Vagina (tissue), 2 donors: ENCODE measurements at regions not wholly inside any gene's neighbourhood (a gene's known extent, or its start where the extent isn't known, plus 50 kb on each side); places are given as distances from the start of the nearest gene placed in this dataset.

ENCODE experiments used
- DNase-seq, 2 donors: peaks; one replicate each; pipeline ENCODE4 v3.0.0-alpha.2; 2017; ENCODE audit errors: extremely low spot score in 2 of 2
- H3K27ac ChIP-seq: fragments of 200-600 bp; sonication (generic); one replicate; pipeline ENCODE4 v1.5.1; 2019
- H3K27me3 ChIP-seq: fragments of 200-600 bp; sonication (generic); one replicate; pipeline ENCODE4 v1.5.1; 2019
- H3K36me3 ChIP-seq, 2 donors: fragments of 200-600 bp; sonication (generic); one replicate each; pipeline ENCODE4 v1.5.1; 2017 to 2019
- H3K4me1 ChIP-seq: fragments of 200-600 bp; sonication (generic); one replicate; pipeline ENCODE4 v1.5.1; 2019
- H3K4me3 ChIP-seq, 2 donors: fragments of 200-600 bp; sonication (generic); 1 replicate in 1 of 2; 2 replicates in 1 of 2; pipeline ENCODE4 v1.5.1; 2016 to 2019
- H3K9me3 ChIP-seq: fragments of 200-600 bp; sonication (generic); one replicate; pipeline ENCODE4 v1.5.1; 2019
- POLR2A ChIP-seq, 2 donors: fragments of 450-650 bp; IDR thresholded peaks; one replicate each; pipeline ENCODE4 v1.6.1; 2017; ENCODE audit warnings: antibody characterized with exemption in 2 of 2, mild to moderate bottlenecking in 2 of 2, moderate library complexity in 2 of 2
- POLR2AphosphoS5 ChIP-seq, 2 donors: sonication (generic); formaldehyde crosslinking; IDR thresholded peaks; one replicate each; pipeline ENCODE4 v1.9.0; 2017; ENCODE audit warnings: antibody characterized with exemption in 2 of 2, mild to moderate bottlenecking in 2 of 2, low read depth in 1 of 2; ENCODE audit not compliant: insufficient read depth in 1 of 2
- intact Hi-C: fragments of 100-400 bp; cut with DNase I; formaldehyde crosslinking; loops from one replicate; pipeline ENCODE4 v1.15.1; 2023
- TF ChIP-seq, protein P1 (sequence below), 3 experiments: fragments of 450-650 bp in 2 of 3; fragments of 200-600 bp in 1 of 3; sonication (generic) in 1 of 3; IDR thresholded peaks; one replicate each; pipeline ENCODE4 v1.5.1; 2017 to 2019; ENCODE audit warnings: antibody characterized with exemption in 3 of 3, mild to moderate bottlenecking in 2 of 3, moderate library complexity in 2 of 3

DNA sequence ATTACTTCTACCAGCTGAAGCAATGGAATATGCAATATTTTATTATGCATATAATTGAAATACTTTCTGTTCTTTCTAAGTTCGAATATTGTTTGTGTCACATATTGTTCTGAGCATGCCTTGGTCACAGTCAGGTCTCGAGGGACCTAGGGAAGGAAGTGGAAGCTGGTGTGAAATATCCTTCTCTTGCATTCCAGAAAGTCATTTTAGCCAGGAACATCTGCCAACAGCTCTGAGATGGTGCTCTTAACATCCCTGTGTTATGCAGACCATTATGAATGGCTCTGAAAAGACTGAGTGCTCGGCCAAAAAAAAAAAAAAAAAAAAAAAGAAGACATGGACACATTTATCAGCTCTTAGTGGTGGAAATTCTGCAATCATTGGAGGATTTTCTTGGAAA, 132.7 kb upstream of the JAG1 start:
- Histone ChIP-seq H3K36me3 (no peaks in the 10 kb centered on the region), H3K4me3 (no peak overlapping the region)
- intact Hi-C loops, result no loop called here

DNA sequence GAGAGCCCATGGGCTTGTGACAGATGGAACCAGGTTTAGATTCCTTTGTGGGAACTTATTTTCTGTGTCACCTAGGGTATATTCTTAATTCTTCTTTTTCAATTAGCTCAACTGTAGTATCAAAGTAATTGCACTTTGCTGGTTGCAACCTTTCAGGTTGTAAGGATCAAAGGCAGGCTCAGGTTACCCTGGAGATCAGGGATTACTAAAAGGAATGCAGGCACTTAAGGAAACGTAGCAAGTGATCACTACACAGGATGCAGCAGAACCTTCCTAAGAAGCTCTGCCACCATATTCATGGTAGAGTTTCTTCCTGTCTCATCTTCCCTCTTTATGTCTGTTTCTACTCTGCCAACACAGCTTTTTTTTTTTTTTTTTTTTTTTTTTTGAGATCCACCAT, 133.2 kb upstream of the JAG1 start:
- peaks cover 2% of the 10 kb centered on the region for H3K4me1 ChIP-seq
- no peaks in the 10 kb centered on the region for H3K36me3 ChIP-seq
- H3K4me3 ChIP-seq, result no peak overlapping the region
- H3K9me3 ChIP-seq, result no peaks in the 10 kb centered on the region
- DNase-seq, result no peak
- TF ChIP-seq POLR2A (IDR thresholded peaks at IDR 0.05), result no peak
- TF ChIP-seq, protein P1, sequence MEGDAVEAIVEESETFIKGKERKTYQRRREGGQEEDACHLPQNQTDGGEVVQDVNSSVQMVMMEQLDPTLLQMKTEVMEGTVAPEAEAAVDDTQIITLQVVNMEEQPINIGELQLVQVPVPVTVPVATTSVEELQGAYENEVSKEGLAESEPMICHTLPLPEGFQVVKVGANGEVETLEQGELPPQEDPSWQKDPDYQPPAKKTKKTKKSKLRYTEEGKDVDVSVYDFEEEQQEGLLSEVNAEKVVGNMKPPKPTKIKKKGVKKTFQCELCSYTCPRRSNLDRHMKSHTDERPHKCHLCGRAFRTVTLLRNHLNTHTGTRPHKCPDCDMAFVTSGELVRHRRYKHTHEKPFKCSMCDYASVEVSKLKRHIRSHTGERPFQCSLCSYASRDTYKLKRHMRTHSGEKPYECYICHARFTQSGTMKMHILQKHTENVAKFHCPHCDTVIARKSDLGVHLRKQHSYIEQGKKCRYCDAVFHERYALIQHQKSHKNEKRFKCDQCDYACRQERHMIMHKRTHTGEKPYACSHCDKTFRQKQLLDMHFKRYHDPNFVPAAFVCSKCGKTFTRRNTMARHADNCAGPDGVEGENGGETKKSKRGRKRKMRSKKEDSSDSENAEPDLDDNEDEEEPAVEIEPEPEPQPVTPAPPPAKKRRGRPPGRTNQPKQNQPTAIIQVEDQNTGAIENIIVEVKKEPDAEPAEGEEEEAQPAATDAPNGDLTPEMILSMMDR (IDR thresholded peaks at IDR 0.05), result no peak
- no peak for TF ChIP-seq POLR2AphosphoS5 (IDR thresholded peaks at IDR 0.05; ENCODE audit: insufficient read depth in 1 of 2, low read depth in 1 of 2)
- H3K27me3 ChIP-seq, result no peaks in the 10 kb centered on the region
- intact Hi-C loops, result no loop called here
- H3K27ac ChIP-seq, result no peak overlapping the region

More for the DNA sequence above, 132.7 kb upstream of the JAG1 start:
- DNase-seq, result no peak
- H3K27me3 ChIP-seq, result no peaks in the 10 kb centered on the region
- H3K9me3 ChIP-seq, result no peaks in the 10 kb centered on the region
- no peaks in the 10 kb centered on the region for H3K4me1 ChIP-seq
- TF ChIP-seq POLR2AphosphoS5 (IDR thresholded peaks at IDR 0.05; ENCODE audit: insufficient read depth in 1 of 2, low read depth in 1 of 2) (no peak), POLR2A (IDR thresholded peaks at IDR 0.05) (no peak)
- TF ChIP-seq, protein P1 (IDR thresholded peaks at IDR 0.05), result no peak
- no peak overlapping the region for H3K27ac ChIP-seq

DNA sequence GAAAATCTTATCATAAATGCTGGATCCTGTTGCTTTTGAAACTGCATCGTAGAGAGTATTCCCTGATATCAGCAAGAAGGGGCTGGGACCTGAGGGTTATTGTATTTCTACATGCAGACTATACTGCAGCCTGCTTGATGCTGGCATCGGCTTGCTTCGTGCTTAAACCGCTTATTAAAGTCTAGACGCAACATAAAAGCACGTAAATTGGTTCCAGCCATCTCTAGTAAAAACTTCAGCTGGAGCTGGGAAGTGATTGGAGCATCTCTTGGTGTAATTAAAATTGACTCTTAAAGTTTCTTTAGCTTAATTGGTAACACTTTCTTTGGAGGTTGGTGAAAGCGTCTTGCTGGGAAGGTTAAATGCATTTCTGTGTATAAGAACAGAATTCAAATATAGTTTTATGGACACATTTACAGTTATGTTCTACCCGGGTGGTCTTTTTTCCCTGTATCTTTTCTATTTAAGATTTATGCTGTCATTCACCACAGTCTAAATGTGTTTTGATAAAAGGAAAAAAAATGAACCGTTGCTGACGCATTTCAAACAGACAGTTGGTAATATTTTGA, 139.0 kb upstream of the JAG1 start:
- Histone ChIP-seq H3K4me1 (peaks cover 14% of the 10 kb centered on the region), H3K9me3 (no peaks in the 10 kb centered on the region), H3K4me3 (no peak overlapping the region), H3K27ac (no peak overlapping the region), H3K27me3 (no peaks in the 10 kb centered on the region), H3K36me3 (no peaks in the 10 kb centered on the region)
- DNase-seq, result no peak
- TF ChIP-seq POLR2A (IDR thresholded peaks at IDR 0.05) (no peak), POLR2AphosphoS5 (IDR thresholded peaks at IDR 0.05; ENCODE audit: insufficient read depth in 1 of 2, low read depth in 1 of 2) (no peak)
- TF ChIP-seq, protein P1 (IDR thresholded peaks at IDR 0.05), result no peak
- intact Hi-C loops, result loop anchor here (10.0 kb wide), 1 partner anchor 48 kb away; no protein-coding TSS in a partner anchor

DNA sequence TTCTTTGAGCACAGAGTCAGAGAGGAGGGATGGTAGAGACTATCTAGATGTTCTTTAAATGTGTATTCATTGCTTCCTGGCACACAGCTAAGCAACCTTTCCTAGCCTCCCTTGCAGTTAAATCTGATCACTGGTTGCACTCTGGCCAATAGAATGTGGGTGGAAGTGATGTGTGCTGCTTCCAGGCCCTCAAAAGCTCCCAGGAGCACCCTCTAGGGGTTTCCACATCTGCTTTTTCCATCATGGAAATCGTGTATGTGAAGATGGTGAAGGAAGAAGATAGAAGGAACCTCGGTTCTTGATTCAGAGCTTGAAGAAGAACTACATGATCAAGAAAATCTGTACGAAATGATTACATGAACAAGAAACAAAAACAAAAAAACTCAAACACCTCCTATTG, 149.8 kb upstream of the JAG1 start:
- Histone ChIP-seq H3K27ac (no peak overlapping the region), H3K9me3 (no peaks in the 10 kb centered on the region), H3K27me3 (no peaks in the 10 kb centered on the region), H3K36me3 (no peaks in the 10 kb centered on the region), H3K4me3 (no peak overlapping the region), H3K4me1 (no peaks in the 10 kb centered on the region)
- no peak for DNase-seq
- TF ChIP-seq POLR2A (IDR thresholded peaks at IDR 0.05) (no peak), POLR2AphosphoS5 (IDR thresholded peaks at IDR 0.05; ENCODE audit: insufficient read depth in 1 of 2, low read depth in 1 of 2) (no peak)
- TF ChIP-seq, protein P1 (IDR thresholded peaks at IDR 0.05), result no peak
- intact Hi-C loops, result no loop called here

DNA sequence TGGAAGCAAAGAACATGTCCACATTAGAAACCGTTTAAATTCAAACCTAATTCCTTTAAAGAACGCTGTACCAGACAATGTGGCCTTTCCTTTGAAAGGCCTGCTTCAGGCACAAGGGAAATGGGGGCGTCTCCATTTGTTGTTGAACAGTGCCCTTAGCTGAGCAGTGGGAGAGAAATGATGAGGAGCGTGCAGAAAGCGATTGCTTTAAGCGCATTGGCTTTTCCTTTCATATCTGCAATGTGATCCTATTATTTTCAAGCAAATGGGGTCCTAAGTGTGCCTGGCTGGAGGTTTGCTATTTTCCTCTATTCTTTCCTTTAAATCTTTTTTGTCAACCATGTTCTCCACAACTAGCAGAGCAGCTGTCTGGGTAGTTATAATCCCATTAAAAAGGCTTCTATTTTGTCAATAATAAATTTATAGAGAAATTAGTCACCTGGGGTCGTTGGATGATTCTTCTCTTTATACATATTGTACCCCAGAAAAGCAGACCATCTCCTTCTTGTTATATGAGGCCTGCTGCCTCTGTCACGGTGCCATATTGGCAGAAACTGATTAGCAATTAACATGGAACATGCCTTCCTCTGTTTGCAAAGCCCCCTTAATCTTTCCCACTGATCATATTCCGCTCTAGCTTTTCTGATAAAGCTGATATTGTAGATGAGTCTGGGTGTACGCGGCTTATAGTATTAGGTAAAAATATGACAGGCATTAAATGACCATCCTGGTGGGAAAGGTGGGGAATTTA, 151.1 kb upstream of the JAG1 start:
- Histone ChIP-seq H3K9me3 (no peaks in the 10 kb centered on the region), H3K4me1 (no peaks in the 10 kb centered on the region), H3K4me3 (no peak overlapping the region), H3K36me3 (no peaks in the 10 kb centered on the region), H3K27me3 (no peaks in the 10 kb centered on the region), H3K27ac (no peak overlapping the region)
- TF ChIP-seq POLR2AphosphoS5 (IDR thresholded peaks at IDR 0.05; ENCODE audit: insufficient read depth in 1 of 2, low read depth in 1 of 2) (no peak), POLR2A (IDR thresholded peaks at IDR 0.05) (no peak)
- TF ChIP-seq, protein P1 (IDR thresholded peaks at IDR 0.05), result no peak
- intact Hi-C loops, result no loop called here
- DNase-seq, result no peak
